Inflammatory macrophage treated with lipopolysaccharide for 4 hours (primary cell): ENCODE measurements at regions not wholly inside any gene's neighbourhood (a gene's known extent, or its start where the extent isn't known, plus 50 kb on each side); places are given as distances from the start of the nearest gene placed in this dataset.
"Not testable (repeated sequence)": the region's sequence is repeated elsewhere in the genome, so short reads cannot be mapped to it uniquely, and the experiment has no call there.

Source experiments
- DNase-seq: peaks from one replicate; pipeline ENCODE4 v3.0.0-alpha.2; 2020

DNA sequence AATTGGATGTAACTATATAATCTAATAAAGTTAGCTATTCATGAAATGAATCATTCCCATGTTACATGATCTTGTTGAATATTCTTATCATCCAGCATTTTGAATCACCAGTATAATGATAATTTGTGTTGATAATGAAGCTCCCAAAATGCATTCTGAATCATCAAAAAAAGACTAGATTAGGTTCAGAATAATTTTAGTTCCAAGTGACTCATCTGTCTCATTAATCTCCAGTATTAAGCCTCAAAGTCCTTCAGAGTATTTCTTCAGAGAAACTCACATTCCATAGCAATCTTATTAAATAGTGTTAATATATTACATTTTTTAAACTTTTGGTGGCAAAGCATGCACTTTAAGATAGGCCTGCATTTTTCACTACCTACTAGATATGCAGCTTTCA, 207.5 kb downstream of the SLITRK5 start:
- no peak for DNase-seq

DNA sequence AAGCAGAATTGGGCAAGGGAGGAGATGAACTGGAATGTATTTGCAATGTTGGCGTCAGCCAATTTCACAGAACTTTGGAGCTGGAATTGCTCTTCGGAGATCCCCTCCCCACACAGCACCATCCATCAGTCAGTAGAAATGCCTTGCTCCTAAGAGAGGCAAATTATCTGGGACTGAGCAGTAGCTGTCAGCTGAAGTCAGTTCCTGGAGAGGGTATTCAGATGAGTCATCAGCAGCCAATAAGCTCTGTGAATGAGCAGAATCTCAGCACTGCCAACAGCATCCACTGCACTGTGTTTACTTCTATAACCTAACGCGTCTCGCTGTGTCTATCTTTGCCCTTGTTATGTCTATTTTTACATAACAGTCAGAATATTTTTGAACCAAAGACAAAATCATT, 213.7 kb downstream of the SLITRK5 start:
- no peak for DNase-seq

DNA sequence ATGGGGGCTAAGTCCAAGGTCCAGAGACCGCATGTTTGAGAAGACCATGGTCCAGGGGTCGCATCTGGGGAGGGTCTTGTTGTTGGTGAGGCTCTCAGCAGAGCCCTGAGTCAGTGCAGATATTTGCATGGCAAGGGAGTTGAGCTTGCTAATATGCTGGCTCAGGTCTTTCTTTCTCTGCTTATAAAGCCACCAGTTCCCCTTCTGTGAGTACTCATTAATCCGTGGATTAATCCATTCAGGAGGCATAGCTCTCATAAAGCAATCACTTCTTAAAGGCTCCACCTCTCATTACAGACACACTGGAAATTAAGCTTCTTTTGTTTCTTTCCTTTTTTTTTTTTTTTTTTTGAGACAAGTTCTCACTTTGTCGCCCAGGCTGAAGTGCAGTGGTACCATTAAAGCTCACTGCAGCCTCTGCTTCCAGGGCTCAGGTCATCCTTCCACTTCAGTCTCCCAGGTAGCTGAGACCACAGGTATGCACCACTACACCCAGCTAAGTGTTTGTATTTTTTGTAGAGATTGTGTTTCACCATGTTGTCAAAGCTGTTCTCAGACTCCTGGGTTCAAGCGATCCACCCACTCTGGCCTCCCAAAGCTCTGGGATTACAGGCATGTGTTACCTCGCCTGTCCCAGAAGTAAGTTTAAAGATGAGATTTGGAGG, 216.4 kb downstream of the SLITRK5 start:
- no peak for DNase-seq

DNA sequence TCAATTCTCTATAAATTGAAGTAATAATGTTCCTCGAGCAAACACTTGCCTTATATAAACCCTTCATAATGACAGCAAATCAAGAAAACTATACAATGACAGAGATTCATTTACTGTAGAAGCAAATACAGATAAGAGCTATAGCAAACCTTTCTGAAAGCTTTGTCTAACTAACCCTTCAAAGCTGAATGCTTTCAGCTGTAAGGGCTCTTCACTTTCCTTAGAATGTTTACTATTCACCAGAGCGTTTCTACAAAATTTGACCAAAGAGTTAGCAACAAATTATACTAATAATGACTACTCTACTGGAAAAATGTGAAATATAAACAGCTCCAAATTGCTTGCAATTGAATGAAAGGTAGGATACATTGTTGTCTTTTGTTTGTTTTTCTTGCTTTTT, 218.1 kb downstream of the SLITRK5 start:
- DNase-seq = no peak

DNA sequence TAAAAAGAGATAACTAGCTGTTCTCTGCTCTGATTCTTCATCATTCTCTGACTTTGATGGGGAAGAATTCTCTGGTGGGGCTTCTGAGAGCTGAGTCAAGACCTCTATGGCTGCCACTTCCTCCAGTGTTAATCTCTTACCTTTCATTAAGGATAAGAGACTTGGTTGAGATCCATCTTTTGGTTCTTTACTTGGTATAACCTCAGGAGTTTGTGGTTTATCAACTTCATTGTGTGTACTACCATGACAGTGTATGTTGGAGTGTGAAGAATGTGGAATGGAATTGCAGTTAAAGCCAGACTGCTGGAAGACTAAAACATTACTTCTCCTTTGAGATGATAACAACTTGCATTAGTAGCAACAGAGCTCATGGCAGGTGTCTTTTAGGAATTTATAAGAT, 222.0 kb downstream of the SLITRK5 start:
- DNase-seq = no peak

DNA sequence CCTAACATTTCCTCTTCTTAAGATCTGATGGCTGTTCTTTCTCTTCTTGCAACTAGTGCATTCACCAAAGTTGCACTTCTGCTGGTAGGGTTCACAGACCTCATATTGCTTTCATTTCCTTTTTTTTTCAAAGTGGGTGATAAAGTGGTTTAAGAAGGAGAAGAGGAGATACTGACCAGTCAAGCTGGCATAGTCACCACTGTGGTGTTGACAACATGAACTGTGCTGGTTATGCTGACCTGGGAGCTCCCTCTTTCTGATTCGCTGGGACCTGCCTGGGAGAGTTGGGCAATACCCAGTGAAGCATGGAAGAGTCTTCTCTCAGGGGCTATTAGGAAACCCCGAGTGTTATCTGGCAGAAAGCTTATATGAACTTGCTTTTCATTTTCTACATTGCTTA, 222.9 kb downstream of the SLITRK5 start:
- DNase-seq = peak; percentile 30

DNA sequence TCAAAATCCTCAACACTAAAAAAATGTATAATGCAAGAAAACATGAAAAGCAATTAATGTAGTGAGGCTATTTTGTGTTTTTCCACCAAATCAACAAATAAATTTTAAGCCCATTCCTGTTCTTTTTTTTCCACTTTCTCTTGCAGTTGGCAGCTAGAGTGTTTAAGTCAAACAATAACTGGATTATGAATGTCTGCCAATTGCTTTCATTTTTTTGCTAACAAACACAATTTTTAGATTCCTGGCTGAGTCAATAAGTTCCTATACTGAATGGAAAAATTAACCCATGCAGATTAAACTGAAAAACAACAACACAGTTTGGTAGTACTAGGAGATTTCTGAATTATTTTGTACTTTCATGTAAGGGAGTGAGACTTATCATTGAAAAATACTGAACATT, 232.4 kb downstream of the SLITRK5 start:
- DNase-seq = no peak

DNA sequence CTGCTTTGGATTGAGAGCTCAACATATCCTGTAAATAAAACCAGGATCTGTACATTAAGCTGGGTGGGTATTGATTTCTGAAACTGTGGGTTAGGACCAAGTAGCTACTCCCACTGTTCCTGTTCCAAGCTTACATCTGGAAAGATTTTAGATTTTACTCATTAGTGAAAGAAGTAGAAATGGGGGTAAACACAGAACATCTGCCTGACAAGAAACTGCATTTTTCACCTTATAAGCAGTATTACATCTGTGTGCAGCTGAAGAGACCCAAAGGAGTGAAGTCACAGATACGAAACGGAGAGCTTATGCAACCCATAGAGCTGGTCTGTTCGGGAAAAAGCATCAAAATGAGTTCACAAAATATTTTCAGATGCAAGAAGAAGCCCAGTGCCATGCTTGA, 235.2 kb downstream of the SLITRK5 start:
- DNase-seq = no peak

DNA sequence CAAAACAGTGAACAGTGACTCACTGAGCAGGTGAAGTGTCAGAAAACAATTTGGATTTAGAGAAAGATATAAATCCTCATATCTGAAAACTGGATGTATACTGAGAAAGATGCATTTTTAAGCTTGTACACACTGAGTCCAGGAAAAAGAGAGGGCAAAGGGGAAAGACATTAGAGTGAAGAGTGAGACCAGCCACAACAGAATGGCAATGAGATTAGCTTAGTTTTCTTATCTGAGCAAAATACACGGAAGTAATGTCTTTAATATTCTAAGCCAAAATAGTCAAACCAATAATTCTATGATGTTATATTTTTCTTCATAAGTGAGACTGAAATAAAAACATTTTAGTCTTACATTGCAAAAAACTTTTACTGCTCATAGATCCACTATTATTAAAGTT, 236.0 kb downstream of the SLITRK5 start:
- no peak for DNase-seq

DNA sequence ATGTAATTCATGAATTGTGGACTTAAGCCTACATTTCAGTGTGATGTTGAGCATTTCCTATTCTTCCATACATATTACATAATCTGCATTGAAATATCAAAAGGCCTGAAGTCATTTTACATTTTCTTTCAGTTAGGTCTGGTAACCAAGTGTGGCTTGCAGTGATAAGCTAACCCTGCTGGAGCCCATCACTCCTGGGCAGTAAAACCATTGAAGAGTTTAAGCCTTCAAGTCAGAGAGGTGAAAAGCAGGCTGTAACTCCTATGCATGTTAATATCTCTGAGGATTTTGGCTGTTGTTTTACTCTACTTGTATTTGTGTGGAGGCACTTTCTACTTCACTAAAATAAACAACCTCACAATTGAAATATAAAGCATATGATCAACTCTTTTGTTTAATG, 248.8 kb downstream of the SLITRK5 start:
- DNase-seq = no peak

DNA sequence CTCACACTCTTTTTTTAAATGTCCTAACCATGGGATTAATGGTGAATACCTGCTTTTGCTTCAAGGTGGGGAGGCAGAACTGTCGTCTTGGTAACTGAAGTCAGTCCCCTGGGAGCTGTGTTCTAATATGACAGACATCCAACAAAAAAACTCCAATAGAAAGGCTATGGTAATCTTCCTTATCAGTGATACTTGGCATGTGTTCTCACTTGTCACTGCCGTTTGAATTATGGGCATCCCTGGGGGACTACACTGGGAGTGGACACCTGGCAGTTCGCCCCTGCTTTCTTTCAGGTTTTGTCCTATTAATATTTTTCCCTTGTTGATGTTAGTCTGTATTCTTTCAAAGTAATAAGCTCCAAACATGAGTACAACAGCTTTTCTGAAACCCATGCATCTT, 252.6 kb downstream of the SLITRK5 start:
- DNase-seq = no peak

DNA sequence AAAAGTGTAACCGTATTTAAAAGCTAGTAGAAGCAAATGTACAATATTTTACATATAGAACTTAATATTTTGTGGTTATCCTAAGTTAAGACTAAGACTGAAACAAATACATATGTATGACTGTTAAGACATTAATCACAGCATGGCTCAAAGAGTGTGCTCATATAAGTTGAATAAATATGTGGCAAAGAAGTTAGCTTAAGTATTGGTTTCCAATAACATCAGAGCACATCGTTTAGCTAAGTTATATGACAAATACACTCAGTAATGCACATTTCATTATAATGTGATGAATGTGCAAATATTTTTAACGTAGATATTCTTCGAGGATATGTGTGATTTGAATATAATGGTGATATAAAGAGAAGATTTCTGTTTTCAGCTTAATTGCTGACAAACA, 253.8 kb downstream of the SLITRK5 start:
- no peak for DNase-seq

DNA sequence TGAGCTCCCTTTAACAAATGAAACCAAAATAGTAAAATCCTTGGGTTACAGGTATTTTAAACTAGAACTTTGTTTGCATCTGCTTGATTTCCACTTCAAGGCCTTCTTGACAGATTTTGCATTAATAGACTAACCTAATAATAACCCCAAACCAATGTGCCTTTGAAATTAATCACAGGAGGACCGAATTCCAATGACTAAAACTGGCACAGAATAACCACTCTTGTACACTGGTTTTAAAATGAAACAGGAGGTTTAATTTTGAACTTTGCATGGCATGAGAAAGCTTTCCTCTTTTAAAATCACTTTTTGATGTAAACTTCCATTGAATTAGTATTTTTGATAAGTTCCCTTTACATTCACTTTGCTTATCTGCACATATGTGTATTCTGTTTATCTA, 269.6 kb downstream of the SLITRK5 start:
- no peak for DNase-seq

DNA sequence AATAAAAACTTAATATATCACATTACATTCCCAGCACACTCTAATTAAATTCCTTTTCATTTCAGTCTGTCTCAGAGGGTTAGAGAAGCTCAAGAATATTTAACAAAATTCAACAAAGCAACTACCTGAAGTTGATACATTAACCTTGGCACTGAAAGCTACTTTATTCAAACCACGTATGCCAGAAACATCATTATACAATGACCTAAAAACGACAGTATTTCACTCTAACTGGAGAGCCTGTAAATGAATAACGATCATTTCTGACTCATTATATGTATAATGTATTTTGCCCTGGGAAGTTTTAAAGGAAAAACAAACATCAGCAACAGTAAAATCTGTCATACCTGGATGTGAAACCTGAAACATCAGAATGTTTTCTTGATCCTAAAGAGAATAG, 270.1 kb downstream of the SLITRK5 start:
- DNase-seq = no peak

DNA sequence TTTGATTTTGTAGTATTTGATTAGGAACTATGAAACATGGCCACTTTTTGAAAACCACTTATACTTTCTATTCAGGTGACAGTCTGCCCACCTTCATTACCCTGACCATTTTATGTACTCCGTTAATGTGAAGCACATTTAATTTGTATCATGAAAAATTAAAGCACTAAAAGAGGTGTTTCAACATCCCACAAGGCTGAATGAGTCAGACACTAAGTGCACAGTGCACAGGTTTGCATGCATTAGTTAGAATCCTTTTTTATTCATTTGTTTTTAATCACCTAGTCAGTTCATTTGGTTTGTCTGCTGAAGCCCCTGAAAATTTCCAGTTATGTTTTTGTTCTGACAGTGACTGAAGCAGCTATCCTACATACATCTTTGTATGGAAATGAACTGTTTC, 271.0 kb downstream of the SLITRK5 start:
- no peak for DNase-seq

DNA sequence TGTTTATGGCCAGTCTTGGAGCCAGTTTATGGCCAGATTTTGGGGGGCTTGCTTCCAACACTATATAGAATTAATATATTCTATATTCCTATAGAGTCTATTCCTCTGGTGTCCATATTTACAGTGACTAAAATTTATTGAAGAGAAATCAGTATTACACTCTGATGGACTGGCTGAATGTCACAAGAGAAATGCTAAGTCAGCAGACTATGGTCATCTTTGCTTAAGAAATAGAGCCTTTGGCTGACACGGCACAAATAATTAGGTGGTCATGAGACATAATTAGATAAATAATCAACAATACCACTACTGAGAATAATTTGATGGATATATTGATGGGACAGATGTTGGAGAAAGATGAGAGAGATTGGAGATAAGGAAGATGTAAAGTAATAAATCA, 272.9 kb downstream of the SLITRK5 start:
- DNase-seq = no peak

DNA sequence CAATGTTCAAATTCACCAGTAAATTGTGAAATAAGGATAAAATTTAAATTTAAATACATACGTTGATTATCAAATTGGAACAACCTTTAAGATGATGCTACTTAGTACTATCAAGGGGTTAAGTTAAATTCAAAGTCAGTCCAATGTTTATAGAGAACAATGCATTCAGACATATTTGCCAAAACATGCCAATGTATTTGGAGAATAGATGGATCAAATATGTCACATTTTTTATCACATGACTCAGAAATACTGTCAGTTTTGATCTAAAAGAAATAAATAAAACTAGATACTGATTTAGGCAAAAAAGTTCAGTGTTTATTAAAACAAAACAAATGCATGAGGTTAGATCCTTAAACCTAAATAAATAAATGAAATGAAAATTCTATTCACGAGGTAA, 281.2 kb downstream of the SLITRK5 start:
- DNase-seq = no peak

DNA sequence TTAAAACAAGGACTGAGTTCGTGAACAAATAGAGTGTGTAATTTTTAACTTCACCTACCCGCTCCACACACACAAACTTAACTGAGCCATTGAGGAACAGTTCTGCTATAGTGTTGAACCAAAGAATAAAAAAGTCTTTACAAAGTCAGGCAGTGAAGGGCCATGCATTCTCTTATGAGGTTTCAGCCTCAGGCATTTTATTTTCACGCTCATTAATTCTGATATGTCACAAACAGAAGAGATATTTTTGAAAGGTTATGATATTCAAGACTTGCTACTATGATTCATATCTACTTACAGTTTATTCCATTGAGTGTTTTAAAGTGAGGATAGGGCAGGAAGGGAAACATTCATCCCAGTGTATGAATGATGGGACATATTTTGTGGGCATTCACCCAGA, 282.2 kb downstream of the SLITRK5 start:
- DNase-seq = no peak

DNA sequence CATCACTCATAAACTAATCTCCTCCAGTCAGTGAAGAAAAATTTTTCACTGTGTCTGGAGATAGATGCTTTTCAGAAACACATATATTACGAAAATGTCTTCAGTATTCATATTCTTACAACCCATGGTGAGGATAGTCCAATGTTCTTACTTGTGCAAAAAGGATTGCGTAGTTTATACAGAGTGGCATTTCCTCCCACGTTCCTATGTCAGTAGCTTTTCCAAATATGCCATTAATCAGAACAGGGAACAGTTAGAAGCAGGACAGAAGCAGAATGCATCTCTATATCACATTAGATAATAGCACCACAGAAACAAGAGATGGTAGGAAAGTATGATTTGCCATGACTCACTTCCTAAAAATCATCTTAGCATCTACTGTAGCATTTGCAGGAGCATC, 282.9 kb downstream of the SLITRK5 start:
- no peak for DNase-seq

DNA sequence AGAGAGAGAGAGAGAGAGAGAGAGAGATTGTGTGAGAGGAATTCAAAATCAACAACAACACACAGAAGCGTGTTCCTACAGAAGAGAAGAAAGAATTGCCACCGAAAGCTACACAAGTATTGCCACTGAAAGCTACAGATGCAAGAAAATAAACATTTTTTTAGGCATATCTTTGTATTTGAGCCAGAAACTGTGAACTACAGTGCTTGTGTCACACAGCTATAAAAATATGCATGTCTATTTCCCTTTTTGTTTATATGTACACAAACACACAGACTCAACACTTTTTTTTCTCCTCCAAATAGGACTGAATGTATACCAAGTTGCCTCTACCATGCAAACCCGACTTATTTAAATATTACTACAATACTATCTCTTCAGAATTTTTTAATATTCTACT, 290.4 kb downstream of the SLITRK5 start:
- no peak for DNase-seq

DNA sequence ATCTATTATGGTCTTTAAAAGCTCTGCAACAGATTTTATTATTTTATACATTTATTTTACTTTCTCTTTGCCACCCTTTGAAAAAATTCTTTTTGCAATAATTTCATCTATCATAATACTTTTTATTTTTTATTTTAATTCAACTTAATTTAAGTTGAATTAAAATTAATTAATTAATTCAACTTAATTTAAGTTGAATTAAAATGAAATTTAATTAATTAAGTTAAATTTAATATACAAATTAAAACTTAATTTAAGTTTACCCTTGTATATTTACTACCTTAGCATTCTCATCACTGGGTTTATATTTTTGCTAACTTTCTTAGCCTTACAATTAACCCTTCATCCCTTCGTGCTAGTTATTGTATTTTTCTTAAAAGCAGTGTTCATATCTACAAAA, 301.4 kb downstream of the SLITRK5 start:
- DNase-seq = no peak

DNA sequence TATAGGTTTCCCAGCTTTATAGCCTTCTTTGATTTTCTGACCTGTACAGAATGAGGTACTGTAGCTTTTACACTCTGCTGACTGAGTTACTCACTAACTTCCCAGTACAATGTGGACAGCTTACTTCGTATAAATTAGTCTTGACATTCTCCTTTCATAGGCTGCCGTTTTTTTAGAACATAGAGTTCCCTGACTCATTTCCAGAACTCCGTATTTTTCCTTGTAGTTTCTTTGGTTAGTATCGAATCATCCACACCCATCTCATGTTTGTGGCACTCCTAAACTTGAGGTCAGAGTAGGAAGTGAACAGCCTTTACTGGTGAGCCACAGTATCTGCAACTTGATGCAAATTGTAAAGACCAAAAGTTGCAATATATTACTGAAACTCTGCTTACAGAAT, 303.9 kb downstream of the SLITRK5 start:
- no peak for DNase-seq

DNA sequence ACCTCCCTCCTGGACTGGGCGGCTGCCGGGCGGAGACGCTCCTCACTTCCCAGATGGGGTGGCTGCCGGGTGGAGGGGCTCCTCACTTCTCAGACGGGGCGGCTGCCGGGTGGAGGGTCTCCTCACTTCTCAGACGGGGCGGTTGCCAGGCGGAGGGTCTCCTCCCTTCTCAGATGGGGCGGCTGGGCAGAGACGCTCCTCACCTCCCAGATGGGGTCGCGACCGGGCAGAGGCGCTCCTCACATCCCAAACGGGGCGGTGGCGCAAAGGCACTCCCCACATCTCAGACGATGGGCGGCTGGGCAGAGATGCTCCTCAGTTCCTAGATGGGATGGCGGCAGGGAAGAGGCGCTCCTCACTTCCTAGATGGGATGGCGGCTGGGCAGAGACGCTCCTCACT, 305.5 kb downstream of the SLITRK5 start:
- not testable (repeated sequence) for DNase-seq

DNA sequence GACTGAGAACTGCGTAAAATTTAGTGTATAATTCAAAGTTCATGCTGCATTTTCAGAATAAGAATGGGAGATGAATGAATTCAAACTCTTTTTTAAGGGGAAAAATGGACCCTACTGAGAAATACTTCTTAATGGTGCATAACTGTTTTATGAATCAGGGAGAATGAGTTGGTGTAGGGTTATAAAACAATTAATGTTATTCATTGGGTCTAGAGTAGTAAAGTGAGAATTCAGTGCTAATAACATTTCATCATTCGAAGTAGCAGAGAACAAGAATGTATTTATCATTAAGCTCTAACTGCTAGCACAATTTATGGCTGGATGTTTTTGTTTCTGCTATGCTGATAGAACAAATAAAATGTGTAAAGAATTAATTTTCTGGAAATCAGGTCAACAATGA, 310.2 kb downstream of the SLITRK5 start:
- DNase-seq = no peak

DNA sequence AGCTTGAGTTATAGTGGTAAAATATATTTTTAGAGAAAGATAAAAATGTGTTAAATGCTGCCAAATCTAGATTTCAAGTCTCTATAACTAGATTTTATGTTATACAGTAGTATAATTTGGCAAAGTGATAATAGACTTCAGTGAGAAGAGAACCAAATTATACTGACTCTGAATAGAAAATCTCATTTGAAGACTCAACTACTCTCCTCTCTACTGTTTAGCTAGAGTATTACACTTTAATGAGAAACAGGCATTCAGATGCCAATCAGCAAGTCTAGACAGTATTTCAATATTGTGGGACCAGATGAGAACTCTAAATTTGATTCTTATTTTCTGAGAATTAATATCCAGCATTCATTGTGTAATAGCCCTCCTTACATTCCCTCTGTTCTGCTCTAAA, 311.2 kb downstream of the SLITRK5 start:
- no peak for DNase-seq
